GM10248 (cell line): ENCODE measurements at regions not wholly inside any gene's neighbourhood (a gene's known extent, or its start where the extent isn't known, plus 50 kb on each side); places are given as distances from the start of the nearest gene placed in this dataset.

Source experiments
- CTCF ChIA-PET: fragments of 300-600 bp; sonication (Branson Sonifier 250); formaldehyde crosslinking; extraction: SDS; loops from one replicate; lab custom pipeline; 2021; ENCODE audit warnings: antibody characterized with exemption; lab: Yijun Ruan, JAX
- POLR2A ChIA-PET: fragments of 350-650 bp; sonication (Branson Sonifier 250); formaldehyde crosslinking; extraction: SDS; loops from one replicate; lab custom pipeline; 2020; ENCODE audit warnings: antibody characterized with exemption; lab: Yijun Ruan, JAX
- DNase-seq: peaks from one replicate; pipeline ENCODE4 v3.0.0; 2012; ENCODE audit errors: extremely low spot score
- CTCF ChIP-seq: IDR thresholded peaks from 2 replicates; pipeline ENCODE4 v1.5.1; 2012; ENCODE audit warnings: mild to moderate bottlenecking, low read depth; ENCODE audit errors: extremely low read depth, missing control alignments, control extremely low read depth

DNA sequence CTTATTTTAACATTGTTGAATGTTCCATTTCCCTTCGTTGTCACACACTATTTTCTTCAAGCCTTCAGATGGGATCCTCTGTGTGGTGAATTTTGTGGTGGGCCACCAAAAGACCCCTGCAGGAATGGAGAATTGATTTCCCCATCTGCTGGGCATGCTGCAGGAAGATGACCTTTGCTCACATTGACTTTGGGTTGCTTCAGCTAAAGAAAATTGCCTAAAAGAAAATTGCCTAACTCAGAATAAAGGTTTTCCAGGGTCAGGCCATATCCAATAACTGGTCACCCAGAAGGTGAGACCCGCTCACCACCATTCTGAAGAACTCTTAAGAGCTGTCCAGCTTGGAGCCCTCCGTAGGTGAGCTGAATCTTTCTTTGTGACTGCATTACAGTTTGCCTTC lies 192.5 kb downstream of the CDH7 start:
- DNase-seq, result no peak
- TF ChIP-seq CTCF, result no peak
- ChIA-PET POLR2A (no interaction called here), CTCF (no interaction called here)

DNA sequence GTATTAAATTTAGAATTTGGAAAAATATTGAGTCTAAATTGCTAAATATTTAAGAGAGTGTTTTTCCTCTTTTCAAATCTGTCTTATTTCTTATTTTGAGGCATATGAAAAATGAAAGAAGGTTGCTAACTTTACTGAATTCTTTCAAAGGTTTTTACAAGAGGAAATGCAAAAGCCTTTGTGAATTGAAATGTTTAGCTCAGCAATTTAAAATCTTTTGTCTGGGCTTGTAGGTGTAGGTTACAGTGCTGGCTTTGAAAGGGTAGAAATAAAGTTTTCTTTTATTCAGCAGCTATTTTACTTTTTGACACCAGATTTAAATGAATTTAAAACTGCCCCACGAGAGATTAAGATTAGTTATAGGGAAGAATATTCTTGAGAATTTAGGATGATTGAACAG lies 192.0 kb downstream of the CDH7 start:
- CTCF ChIA-PET, result no interaction called here
- DNase-seq, result no peak
- POLR2A ChIA-PET, result no interaction called here
- no peak for TF ChIP-seq CTCF

- DNase-seq, result no peak
- POLR2A ChIA-PET, result no interaction called here
- CTCF ChIA-PET, result interaction anchor here (1.0 to 1.8 kb wide), 2 partner anchors 11 to 22 kb away, joined by 3 to 4 read pairs; no protein-coding TSS in a partner anchor
- TF ChIP-seq CTCF, result no peak
Measured at GRCh38 chr18:65942104-65942503, 191.3 kb downstream of the CDH7 start.

DNA sequence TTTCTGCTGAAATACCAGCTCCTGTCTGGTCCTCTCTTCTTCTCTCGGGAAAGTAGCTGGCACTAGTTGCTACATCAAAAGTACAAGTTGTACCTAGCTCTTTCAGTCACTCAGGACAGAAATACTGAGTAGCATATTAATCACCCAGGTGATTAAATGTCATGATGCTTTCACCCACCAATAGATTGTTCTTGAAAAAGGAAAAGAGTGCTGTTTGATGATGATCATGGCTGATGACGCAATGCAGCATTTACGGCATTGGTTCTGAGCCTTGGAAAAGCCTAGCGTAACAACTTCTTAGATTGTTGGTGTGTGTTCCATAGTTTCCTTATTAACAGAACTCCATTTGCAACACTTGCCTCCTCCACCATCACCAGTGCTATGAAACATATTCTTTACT lies 190.7 kb downstream of the CDH7 start:
- DNase-seq, result no peak
- ChIA-PET POLR2A (no interaction called here), CTCF (interaction anchor here (1.0 to 1.8 kb wide), 2 partner anchors 10 to 23 kb away, joined by 3 to 4 read pairs; no protein-coding TSS in a partner anchor)
- TF ChIP-seq CTCF, result no peak
